Trophoblast cell (in vitro differentiated cells and primary cell): ENCODE measurements at regions not wholly inside any gene's neighbourhood (a gene's known extent, or its start where the extent isn't known, plus 50 kb on each side); places are given as distances from the start of the nearest gene placed in this dataset.

ENCODE experiments used
- DNase-seq, 2 donors: peaks; one replicate each; pipeline ENCODE4 v3.0.0-alpha.2; 2016
- H2AFZ ChIP-seq: 2 replicates; pipeline ENCODE4 v1.6.1; 2013; ENCODE audit warnings: low read length, moderate library complexity, mild to moderate bottlenecking; ENCODE audit not compliant: insufficient read depth, poor library complexity
- H2AK5ac ChIP-seq: 2 replicates; pipeline ENCODE4 v1.6.1; 2013; ENCODE audit warnings: mild to moderate bottlenecking, low read length
- H2BK120ac ChIP-seq: 2 replicates; pipeline ENCODE4 v1.6.1; 2013; ENCODE audit warnings: low read length, mild to moderate bottlenecking, moderate library complexity; ENCODE audit not compliant: insufficient read depth, poor library complexity
- H2BK12ac ChIP-seq: 2 replicates; pipeline ENCODE4 v1.6.1; 2013; ENCODE audit warnings: mild to moderate bottlenecking, low read length, moderate library complexity
- H2BK5ac ChIP-seq: 2 replicates; pipeline ENCODE4 v1.6.1; 2013; ENCODE audit warnings: low read length, low read depth, moderate library complexity, mild to moderate bottlenecking; ENCODE audit not compliant: poor library complexity
- H3K14ac ChIP-seq: 2 replicates; pipeline ENCODE4 v1.6.1; 2013; ENCODE audit warnings: mild to moderate bottlenecking, low read length
- H3K18ac ChIP-seq: 2 replicates; pipeline ENCODE4 v1.6.1; 2013; ENCODE audit warnings: mild to moderate bottlenecking, low read length
- H3K23ac ChIP-seq: 2 replicates; pipeline ENCODE4 v1.6.1; 2013; ENCODE audit warnings: low read length
- H3K27ac ChIP-seq: 2 replicates; pipeline ENCODE4 v1.5.1; 2013; ENCODE audit warnings: low read depth, mild to moderate bottlenecking, inconsistent platforms, low read length, moderate library complexity
- H3K27me3 ChIP-seq: 2 replicates; pipeline ENCODE4 v1.6.1; 2013; ENCODE audit warnings: inconsistent platforms, mild to moderate bottlenecking, low read length, moderate library complexity; ENCODE audit not compliant: insufficient read depth
- H3K36me3 ChIP-seq, 2 experiments: 1 replicate in 1 of 2; 2 replicates in 1 of 2; pipeline ENCODE4 v1.6.1; 2013; ENCODE audit warnings: low read length in 2 of 2, mild to moderate bottlenecking in 2 of 2, moderate library complexity in 1 of 2; ENCODE audit not compliant: insufficient read depth in 2 of 2, control insufficient read depth in 1 of 2
- H3K4ac ChIP-seq: 2 replicates; pipeline ENCODE4 v1.6.1; 2013; ENCODE audit warnings: low read depth, mild to moderate bottlenecking, low read length, moderate library complexity
- H3K4me1 ChIP-seq, 2 experiments: 1 replicate in 1 of 2; 2 replicates in 1 of 2; pipeline ENCODE4 v1.6.1; 2013; ENCODE audit warnings: low read length in 2 of 2, mild to moderate bottlenecking in 2 of 2, moderate library complexity in 1 of 2; ENCODE audit not compliant: insufficient read depth in 2 of 2, control insufficient read depth in 1 of 2
- H3K4me2 ChIP-seq: 2 replicates; pipeline ENCODE4 v1.6.1; 2013; ENCODE audit warnings: inconsistent platforms, mild to moderate bottlenecking, low read length, moderate library complexity
- H3K4me3 ChIP-seq: 2 replicates; pipeline ENCODE4 v1.5.1; 2013; ENCODE audit warnings: mild to moderate bottlenecking, low read depth, low read length, inconsistent platforms
- H3K79me1 ChIP-seq: one replicate; pipeline ENCODE4 v1.6.1; 2013; ENCODE audit warnings: low read length
- H3K79me2 ChIP-seq: 2 replicates; pipeline ENCODE4 v1.6.1; 2013; ENCODE audit warnings: low read length, mild to moderate bottlenecking; ENCODE audit not compliant: control insufficient read depth, insufficient read depth, poor library complexity
- H3K9ac ChIP-seq: 2 replicates; pipeline ENCODE4 v1.6.1; 2013; ENCODE audit warnings: mild to moderate bottlenecking, low read length
- H3K9me3 ChIP-seq: 2 replicates; pipeline ENCODE4 v1.6.1; 2013; ENCODE audit warnings: low read depth, mild to moderate bottlenecking, control low read depth, inconsistent platforms, low read length; ENCODE audit not compliant: insufficient read depth
- H4K12ac ChIP-seq: 2 replicates; pipeline ENCODE4 v1.6.1; 2013; ENCODE audit warnings: low read depth, mild to moderate bottlenecking, low read length, moderate library complexity
- H4K8ac ChIP-seq: 2 replicates; pipeline ENCODE4 v1.6.1; 2013; ENCODE audit warnings: low read depth, mild to moderate bottlenecking, low read length, moderate library complexity
- H4K91ac ChIP-seq: one replicate; pipeline ENCODE4 v1.6.1; 2013; ENCODE audit warnings: low read depth, mild to moderate bottlenecking, low read length, moderate library complexity
- WGBS: extraction: QIAGEN DNeasy Blood & Tissue Kit; methylation state at CpG from one replicate; pipeline ENCODE4 v1.1.7; 2013; ENCODE audit warnings: missing lambda C conversion rate; ENCODE audit not compliant: insufficient read length, insufficient coverage; ENCODE audit errors: extremely low coverage; 5-methylcytosine and 5-hydroxymethylcytosine counted together

GRCh38 chr18:78583739-78584458 is 395.7 kb upstream of the SALL3 start:
- WGBS, result 100% methylated on average over 2 of the region's 23 CpGs
- H4K12ac ChIP-seq, result no peak overlapping the region
- no peak overlapping the region for H3K18ac ChIP-seq
- H3K4me1 ChIP-seq, result no peaks in the 10 kb centered on the region
- H3K79me1 ChIP-seq, result no peaks in the 10 kb centered on the region
- H3K9me3 ChIP-seq, result peaks cover 6% of the 10 kb centered on the region
- H4K91ac ChIP-seq, result no peak overlapping the region
- no peak overlapping the region for H2AK5ac ChIP-seq
- no peak overlapping the region for H3K14ac ChIP-seq
- H2BK12ac ChIP-seq, result no peak overlapping the region
- no peak overlapping the region for H2BK120ac ChIP-seq
- no peak overlapping the region for H3K27ac ChIP-seq
- no peak overlapping the region for H2BK5ac ChIP-seq
- H4K8ac ChIP-seq, result no peak overlapping the region
- H3K4me2 ChIP-seq, result no peak overlapping the region
- no peak overlapping the region for H3K23ac ChIP-seq
- H3K4ac ChIP-seq, result no peak overlapping the region
- no peak overlapping the region for H3K9ac ChIP-seq
- H2AFZ ChIP-seq, result no peak overlapping the region
- DNase-seq, result no peak
- H3K36me3 ChIP-seq, result no peaks in the 10 kb centered on the region
- H3K27me3 ChIP-seq, result no peaks in the 10 kb centered on the region
- H3K4me3 ChIP-seq, result no peak overlapping the region
- H3K79me2 ChIP-seq, result no peaks in the 10 kb centered on the region

GRCh38 chr18:78584459-78585022 is 395.1 kb upstream of the SALL3 start:
- no CpG with 5 or more reads among the region's 19 CpGs for WGBS
- H2AFZ ChIP-seq, result no peak overlapping the region

GRCh38 chr18:78586586-78586985 is 393.0 kb upstream of the SALL3 start:
- Histone ChIP-seq H3K9ac (no peak overlapping the region), H2AFZ (no peak overlapping the region), H3K14ac (no peak overlapping the region), H3K4me3 (no peak overlapping the region), H3K79me2 (no peaks in the 10 kb centered on the region), H3K27ac (no peak overlapping the region), H3K4me1 (no peaks in the 10 kb centered on the region), H2AK5ac (no peak overlapping the region), H3K23ac (no peak overlapping the region), H3K36me3 (no peaks in the 10 kb centered on the region), H4K12ac (no peak overlapping the region), H3K27me3 (no peaks in the 10 kb centered on the region), H2BK12ac (no peak overlapping the region), H3K4me2 (no peak overlapping the region), H4K91ac (no peak overlapping the region), H3K79me1 (no peaks in the 10 kb centered on the region), H3K4ac (no peak overlapping the region), H2BK120ac (no peak overlapping the region), H3K9me3 (no peaks in the 10 kb centered on the region), H4K8ac (no peak overlapping the region), H3K18ac (no peak overlapping the region), H2BK5ac (no peak overlapping the region)
- DNase-seq, result no peak
- WGBS, result no CpG with 5 or more reads among the region's 7 CpGs

More at GRCh38 chr18:78584459-78585022, 395.1 kb upstream of the SALL3 start:
- Histone ChIP-seq H3K4ac (no peak overlapping the region), H3K4me1 (no peaks in the 10 kb centered on the region), H3K79me1 (no peaks in the 10 kb centered on the region), H3K23ac (no peak overlapping the region), H3K27me3 (no peaks in the 10 kb centered on the region), H3K36me3 (no peaks in the 10 kb centered on the region), H3K9me3 (peaks cover 6% of the 10 kb centered on the region), H2BK5ac (no peak overlapping the region), H3K9ac (no peak overlapping the region), H3K18ac (no peak overlapping the region), H3K27ac (no peak overlapping the region), H2BK12ac (no peak overlapping the region), H3K4me2 (no peak overlapping the region), H2BK120ac (no peak overlapping the region), H3K79me2 (no peaks in the 10 kb centered on the region), H2AK5ac (no peak overlapping the region), H4K8ac (no peak overlapping the region), H3K14ac (no peak overlapping the region), H3K4me3 (no peak overlapping the region), H4K12ac (no peak overlapping the region), H4K91ac (no peak overlapping the region)
- DNase-seq, result no peak

- no peak overlapping the region for H4K91ac ChIP-seq
- no peaks in the 10 kb centered on the region for H3K4me1 ChIP-seq
- no peak overlapping the region for H2AFZ ChIP-seq
- H2AK5ac ChIP-seq, result no peak overlapping the region
- H4K8ac ChIP-seq, result no peak overlapping the region
- no peak overlapping the region for H3K4me2 ChIP-seq
- H3K27me3 ChIP-seq, result no peaks in the 10 kb centered on the region
- H3K4me3 ChIP-seq, result no peak overlapping the region
- no peak overlapping the region for H2BK120ac ChIP-seq
- no CpG with 5 or more reads among the region's 11 CpGs for WGBS
- DNase-seq, result no peak
- H4K12ac ChIP-seq, result no peak overlapping the region
- H2BK5ac ChIP-seq, result no peak overlapping the region
- H3K79me1 ChIP-seq, result no peaks in the 10 kb centered on the region
- H3K79me2 ChIP-seq, result no peaks in the 10 kb centered on the region
- H3K36me3 ChIP-seq, result no peaks in the 10 kb centered on the region
- no peak overlapping the region for H3K23ac ChIP-seq
- H3K4ac ChIP-seq, result no peak overlapping the region
- H2BK12ac ChIP-seq, result no peak overlapping the region
- no peak overlapping the region for H3K14ac ChIP-seq
- no peak overlapping the region for H3K27ac ChIP-seq
- H3K9ac ChIP-seq, result no peak overlapping the region
- no peak overlapping the region for H3K18ac ChIP-seq
- no peaks in the 10 kb centered on the region for H3K9me3 ChIP-seq
Observed at GRCh38 chr18:78587096-78587495, 392.5 kb upstream of the SALL3 start.
